H9 (cell line): ENCODE measurements at regions not wholly inside any gene's neighbourhood (a gene's known extent, or its start where the extent isn't known, plus 50 kb on each side); places are given as distances from the start of the nearest gene placed in this dataset.
"Not testable (repeated sequence)": the region's sequence is repeated elsewhere in the genome, so short reads cannot be mapped to it uniquely, and the experiment has no call there.

Experiments
- DNase-seq: peaks from one replicate; pipeline ENCODE4 v3.0.0-alpha.2; 2017
- H2AFZ ChIP-seq: one replicate; pipeline ENCODE4 v1.6.1; 2013; ENCODE audit warnings: mild to moderate bottlenecking, low read length, control low read depth, moderate library complexity
- H2AK5ac ChIP-seq: 2 replicates; pipeline ENCODE4 v1.6.1; 2013; ENCODE audit warnings: low read length, control low read depth, mixed read lengths; ENCODE audit not compliant: insufficient read length
- H2BK120ac ChIP-seq: one replicate; pipeline ENCODE4 v1.6.1; 2013; ENCODE audit warnings: low read depth, mild to moderate bottlenecking, low read length, control low read depth, inconsistent platforms; ENCODE audit not compliant: poor library complexity, severe bottlenecking
- H2BK12ac ChIP-seq: 2 replicates; pipeline ENCODE4 v1.6.1; 2013; ENCODE audit warnings: low read length, control low read depth, mixed read lengths, low read depth; ENCODE audit not compliant: insufficient read length
- H2BK15ac ChIP-seq: 2 replicates; pipeline ENCODE4 v1.6.1; 2013; ENCODE audit warnings: low read depth, low read length, control low read depth
- H2BK20ac ChIP-seq: one replicate; pipeline ENCODE4 v1.6.1; 2013; ENCODE audit warnings: low read depth, mild to moderate bottlenecking, low read length, control low read depth, inconsistent platforms; ENCODE audit not compliant: poor library complexity, severe bottlenecking
- H2BK5ac ChIP-seq: 2 replicates; pipeline ENCODE4 v1.6.1; 2013; ENCODE audit warnings: low read length, control low read depth, mixed read lengths; ENCODE audit not compliant: insufficient read length
- H3K14ac ChIP-seq: 2 replicates; pipeline ENCODE4 v1.6.1; 2013; ENCODE audit warnings: low read length, control low read depth; ENCODE audit not compliant: insufficient read depth
- H3K18ac ChIP-seq: 2 replicates; pipeline ENCODE4 v1.6.1; 2013; ENCODE audit warnings: low read depth, mild to moderate bottlenecking, mixed read lengths, low read length, control low read depth; ENCODE audit not compliant: insufficient read length
- H3K23ac ChIP-seq: 2 replicates; pipeline ENCODE4 v1.6.1; 2013; ENCODE audit warnings: low read length, control low read depth, mixed read lengths, low read depth; ENCODE audit not compliant: insufficient read length
- H3K23me2 ChIP-seq: 2 replicates; pipeline ENCODE4 v1.6.1; 2013; ENCODE audit warnings: low read depth, mild to moderate bottlenecking, mixed read lengths, low read length, control low read depth; ENCODE audit not compliant: insufficient read length, poor library complexity, severe bottlenecking
- H3K27ac ChIP-seq: 2 replicates; pipeline ENCODE4 v1.5.1; 2013; ENCODE audit warnings: low read length, control low read depth, mixed read lengths, low read depth; ENCODE audit not compliant: insufficient read length
- H3K27me3 ChIP-seq: 2 replicates; pipeline ENCODE4 v1.6.1; 2013; ENCODE audit warnings: low read length, control low read depth, inconsistent platforms; ENCODE audit not compliant: insufficient read depth
- H3K4ac ChIP-seq: 2 replicates; pipeline ENCODE4 v1.6.1; 2013; ENCODE audit warnings: low read depth, mild to moderate bottlenecking, control low read depth, inconsistent platforms, low read length, moderate library complexity
- H3K4me1 ChIP-seq: 2 replicates; pipeline ENCODE4 v1.6.1; 2013; ENCODE audit warnings: low read length, control low read depth, inconsistent platforms; ENCODE audit not compliant: insufficient read depth
- H3K4me2 ChIP-seq: 2 replicates; pipeline ENCODE4 v1.6.1; 2013; ENCODE audit warnings: low read length, control low read depth, mixed read lengths; ENCODE audit not compliant: insufficient read length, insufficient read depth
- H3K56ac ChIP-seq: 2 replicates; pipeline ENCODE4 v1.6.1; 2013; ENCODE audit warnings: low read depth, mild to moderate bottlenecking, mixed read lengths, low read length, control low read depth; ENCODE audit not compliant: insufficient read length
- H3K79me1 ChIP-seq: 2 replicates; pipeline ENCODE4 v1.6.1; 2013; ENCODE audit warnings: low read depth, mild to moderate bottlenecking, moderate library complexity, low read length, control low read depth, inconsistent platforms; ENCODE audit not compliant: insufficient read depth, poor library complexity, severe bottlenecking
- H3K79me2 ChIP-seq: 2 replicates; pipeline ENCODE4 v1.6.1; 2013; ENCODE audit warnings: low read length, control low read depth, inconsistent platforms; ENCODE audit not compliant: insufficient read depth
- H3K9ac ChIP-seq: 2 replicates; pipeline ENCODE4 v1.6.1; 2013; ENCODE audit warnings: low read length, control low read depth, mixed read lengths; ENCODE audit not compliant: insufficient read length; ENCODE audit errors: extremely low read depth
- H3K9me3 ChIP-seq: one replicate; pipeline ENCODE4 v1.6.1; 2013; ENCODE audit warnings: low read depth, low read length, inconsistent platforms; ENCODE audit not compliant: control insufficient read depth
- H3T11ph ChIP-seq: one replicate; pipeline ENCODE4 v1.6.1; 2013; ENCODE audit warnings: mild to moderate bottlenecking, low read length, control low read depth, inconsistent platforms
- H4K20me1 ChIP-seq: one replicate; pipeline ENCODE4 v1.6.1; 2013; ENCODE audit not compliant: control insufficient read depth, insufficient read length, insufficient read depth
- H4K5ac ChIP-seq: 2 replicates; pipeline ENCODE4 v1.6.1; 2013; ENCODE audit warnings: low read depth, mild to moderate bottlenecking, mixed read lengths, low read length, control low read depth; ENCODE audit not compliant: insufficient read length
- H4K8ac ChIP-seq: replicated peaks from 2 replicates; pipeline ENCODE4 v1.6.1; 2013; ENCODE audit warnings: low read length, control low read depth, mixed read lengths, low read depth; ENCODE audit not compliant: insufficient read length
- H4K91ac ChIP-seq: 2 replicates; pipeline ENCODE4 v1.6.1; 2013; ENCODE audit warnings: low read depth, mild to moderate bottlenecking, moderate library complexity, mixed read lengths, low read length, control low read depth; ENCODE audit not compliant: insufficient read length
- H3K27ac Mint-ChIP-seq, 3 experiments: 2 replicates in 2 of 3; 3 replicates in 1 of 3; pipeline ENCODE4 v1.8.0; 2020 to 2021; ENCODE audit warnings: mixed read lengths in 3 of 3, mild to moderate bottlenecking in 1 of 3, moderate library complexity in 1 of 3
- H3K27me3 Mint-ChIP-seq: 2 replicates; pipeline ENCODE4 v1.8.0; 2021; ENCODE audit warnings: low read depth, mild to moderate bottlenecking, moderate library complexity, mixed read lengths
- H3K36me3 Mint-ChIP-seq, 3 experiments: 2 replicates in 2 of 3; 3 replicates in 1 of 3; pipeline ENCODE4 v1.8.0; 2020 to 2021; ENCODE audit warnings: low read depth in 3 of 3, mixed read lengths in 3 of 3; ENCODE audit not compliant: insufficient read depth in 1 of 3
- H3K4me1 Mint-ChIP-seq, 2 experiments: 2 replicates each; pipeline ENCODE4 v1.8.0; 2020; ENCODE audit warnings: mixed read lengths in 2 of 2
- H3K4me3 Mint-ChIP-seq, 2 experiments: 2 replicates in 1 of 2; 3 replicates in 1 of 2; pipeline ENCODE4 v1.8.0; 2020 to 2021; ENCODE audit warnings: mild to moderate bottlenecking in 2 of 2, mixed read lengths in 2 of 2, moderate library complexity in 1 of 2
- H3K9me3 Mint-ChIP-seq, 2 experiments: 2 replicates in 1 of 2; 3 replicates in 1 of 2; pipeline ENCODE4 v1.8.0; 2020; ENCODE audit warnings: mild to moderate bottlenecking in 2 of 2, mixed read lengths in 2 of 2, moderate library complexity in 1 of 2
- CTCF ChIP-seq: fragments of 200-600 bp; sonication (generic); conservative IDR thresholded peaks from 3 replicates; pipeline ENCODE4 v1.8.0; 2021; ENCODE audit warnings: antibody characterized with exemption, mild to moderate bottlenecking
- WGBS: extraction: QIAGEN DNeasy Blood & Tissue Kit; methylation state at CpG from one replicate; pipeline ENCODE4 v1.1.7; 2013; ENCODE audit warnings: missing lambda C conversion rate, low lambda C conversion rate, mixed read lengths; ENCODE audit not compliant: insufficient read length; ENCODE audit errors: extremely low coverage; 5-methylcytosine and 5-hydroxymethylcytosine counted together

- H3K14ac ChIP-seq: no peak overlapping the region
- H3K27me3 ChIP-seq: no peaks in the 10 kb centered on the region
- H3K9me3 ChIP-seq: no peaks in the 10 kb centered on the region
- no peak overlapping the region for H4K5ac ChIP-seq
- no peak overlapping the region for H3K27ac ChIP-seq
- Mint-ChIP-seq H3K27me3 (peaks cover 3% of the 10 kb centered on the region; the same call in 1 of the 2 replicates), H3K36me3 (peaks cover 0 to 4% (median 2%) of the 10 kb centered on the region in 3 experiments; a peak in 2 of 7 replicates), H3K4me1 (no peaks in the 10 kb centered on the region), H3K4me3 (no peak overlapping the region), H3K9me3 (peaks cover 4 to 6% of the 10 kb centered on the region in 2 experiments; a peak in 2 of 5 replicates), H3K27ac (no peak overlapping the region)
- no peak overlapping the region for H3K9ac ChIP-seq
- no peaks in the 10 kb centered on the region for H3K4me1 ChIP-seq
- WGBS: no CpG with 5 or more reads among the region's 5 CpGs
- no peak overlapping the region for H3K23ac ChIP-seq
- H2BK5ac ChIP-seq: no peak overlapping the region
- H3T11ph ChIP-seq: no peak overlapping the region
- no peak overlapping the region for H3K4me2 ChIP-seq
- no peak for DNase-seq
- no peak overlapping the region for H4K91ac ChIP-seq
- no peak overlapping the region for H2AK5ac ChIP-seq
- no peaks in the 10 kb centered on the region for H3K79me1 ChIP-seq
- H4K20me1 ChIP-seq: no peaks in the 10 kb centered on the region
- H2BK20ac ChIP-seq: no peak overlapping the region
- H2AFZ ChIP-seq: no peak overlapping the region
- H3K23me2 ChIP-seq: no peaks in the 10 kb centered on the region
- H2BK12ac ChIP-seq: no peak overlapping the region
- no peak overlapping the region for H4K8ac ChIP-seq
- no peak overlapping the region for H3K4ac ChIP-seq
- TF ChIP-seq CTCF: no peak
- H2BK120ac ChIP-seq: no peak overlapping the region
- H3K79me2 ChIP-seq: no peaks in the 10 kb centered on the region
- H3K18ac ChIP-seq: no peak overlapping the region
- H2BK15ac ChIP-seq: no peak overlapping the region
- H3K56ac ChIP-seq: no peak overlapping the region
Measured at GRCh38 chr15:92763459-92763858, 107.9 kb upstream of the FAM174B start.

- not testable (repeated sequence) for H2BK5ac ChIP-seq, H2AK5ac ChIP-seq, H3K4me3 Mint-ChIP-seq, H2BK20ac ChIP-seq, H4K91ac ChIP-seq, H2AFZ ChIP-seq, H4K20me1 ChIP-seq, H3K79me1 ChIP-seq, H3K23ac ChIP-seq, H3K18ac ChIP-seq, H3K56ac ChIP-seq, H4K8ac ChIP-seq, H3K27ac Mint-ChIP-seq, H3K4me2 ChIP-seq, H3K14ac ChIP-seq, H3K79me2 ChIP-seq, H2BK12ac ChIP-seq, H4K5ac ChIP-seq, H3K27ac ChIP-seq, H3T11ph ChIP-seq, H3K9me3 ChIP-seq, H3K36me3 Mint-ChIP-seq, H3K4me1 ChIP-seq, H3K4ac ChIP-seq, H3K23me2 ChIP-seq, H2BK120ac ChIP-seq, H3K27me3 Mint-ChIP-seq, H3K4me1 Mint-ChIP-seq, H3K27me3 ChIP-seq, H3K9ac ChIP-seq, H2BK15ac ChIP-seq, DNase-seq
- WGBS: no CpG with 5 or more reads among the region's 35 CpGs
- peaks cover 11 to 15% of the 10 kb centered on the region in 2 experiments for H3K9me3 Mint-ChIP-seq
Measured at GRCh38 chr15:92768131-92768530, 112.6 kb upstream of the FAM174B start.
